ENCODE measurements at regions not wholly inside any gene's neighbourhood (a gene's known extent, or its start where the extent isn't known, plus 50 kb on each side); places are given as distances from the start of the nearest gene placed in this dataset.

GRCh38 chr5:118279540-118280294 is 708.6 kb downstream of the DTWD2 start:
- no peak for DNase-seq
- ChIA-PET CTCF (interaction anchor here (0.6 kb wide), 1 partner anchor 261 kb away, joined by 3 read pairs; no protein-coding TSS in a partner anchor), POLR2A (no interaction called here)
- Mint-ChIP-seq H3K4me3 (no peak overlapping the region), H3K27me3 (no peaks in the 10 kb centered on the region), H3K9me3 (no peaks in the 10 kb centered on the region), H3K36me3 (ENCODE audit: low read depth) (no peaks in the 10 kb centered on the region), H3K27ac (no peak overlapping the region), H3K4me1 (ENCODE audit: low read depth) (no peaks in the 10 kb centered on the region)
- TF ChIP-seq, protein P1, sequence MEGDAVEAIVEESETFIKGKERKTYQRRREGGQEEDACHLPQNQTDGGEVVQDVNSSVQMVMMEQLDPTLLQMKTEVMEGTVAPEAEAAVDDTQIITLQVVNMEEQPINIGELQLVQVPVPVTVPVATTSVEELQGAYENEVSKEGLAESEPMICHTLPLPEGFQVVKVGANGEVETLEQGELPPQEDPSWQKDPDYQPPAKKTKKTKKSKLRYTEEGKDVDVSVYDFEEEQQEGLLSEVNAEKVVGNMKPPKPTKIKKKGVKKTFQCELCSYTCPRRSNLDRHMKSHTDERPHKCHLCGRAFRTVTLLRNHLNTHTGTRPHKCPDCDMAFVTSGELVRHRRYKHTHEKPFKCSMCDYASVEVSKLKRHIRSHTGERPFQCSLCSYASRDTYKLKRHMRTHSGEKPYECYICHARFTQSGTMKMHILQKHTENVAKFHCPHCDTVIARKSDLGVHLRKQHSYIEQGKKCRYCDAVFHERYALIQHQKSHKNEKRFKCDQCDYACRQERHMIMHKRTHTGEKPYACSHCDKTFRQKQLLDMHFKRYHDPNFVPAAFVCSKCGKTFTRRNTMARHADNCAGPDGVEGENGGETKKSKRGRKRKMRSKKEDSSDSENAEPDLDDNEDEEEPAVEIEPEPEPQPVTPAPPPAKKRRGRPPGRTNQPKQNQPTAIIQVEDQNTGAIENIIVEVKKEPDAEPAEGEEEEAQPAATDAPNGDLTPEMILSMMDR (IDR thresholded peaks at IDR 0.05), result no peak
- intact Hi-C loops (cut with micrococcal nuclease), result no loop called here
- no peak for ATAC-seq

GRCh38 chr5:118270526-118270925 is 717.8 kb downstream of the DTWD2 start:
- peaks cover 6% of the 10 kb centered on the region for H3K9me3 Mint-ChIP-seq
- TF ChIP-seq, protein P1 (IDR thresholded peaks at IDR 0.05), result no peak
- CTCF ChIA-PET, result no interaction called here
- intact Hi-C loops (cut with micrococcal nuclease), result no loop called here
- no peak overlapping the region for H3K27ac Mint-ChIP-seq
- DNase-seq (no peak), ATAC-seq (no peak)
- no peak overlapping the region for H3K4me3 Mint-ChIP-seq
- H3K36me3 Mint-ChIP-seq (ENCODE audit: low read depth), result no peaks in the 10 kb centered on the region
- H3K27me3 Mint-ChIP-seq, result no peaks in the 10 kb centered on the region
- H3K4me1 Mint-ChIP-seq (ENCODE audit: low read depth), result no peaks in the 10 kb centered on the region
- POLR2A ChIA-PET, result no interaction called here

GRCh38 chr5:118258223-118258622 is 730.1 kb downstream of the DTWD2 start:
- TF ChIP-seq, protein P1 (IDR thresholded peaks at IDR 0.05), result no peak
- no peaks in the 10 kb centered on the region for H3K9me3 Mint-ChIP-seq
- no peaks in the 10 kb centered on the region for H3K36me3 Mint-ChIP-seq (ENCODE audit: low read depth)
- ChIA-PET POLR2A (no interaction called here), CTCF (no interaction called here)
- H3K4me1 Mint-ChIP-seq (ENCODE audit: low read depth), result no peaks in the 10 kb centered on the region
- DNase-seq, result no peak
- no peak for ATAC-seq
- no peak overlapping the region for H3K27ac Mint-ChIP-seq
- intact Hi-C loops (cut with micrococcal nuclease), result no loop called here
- H3K27me3 Mint-ChIP-seq, result no peaks in the 10 kb centered on the region
- no peak overlapping the region for H3K4me3 Mint-ChIP-seq

DNA sequence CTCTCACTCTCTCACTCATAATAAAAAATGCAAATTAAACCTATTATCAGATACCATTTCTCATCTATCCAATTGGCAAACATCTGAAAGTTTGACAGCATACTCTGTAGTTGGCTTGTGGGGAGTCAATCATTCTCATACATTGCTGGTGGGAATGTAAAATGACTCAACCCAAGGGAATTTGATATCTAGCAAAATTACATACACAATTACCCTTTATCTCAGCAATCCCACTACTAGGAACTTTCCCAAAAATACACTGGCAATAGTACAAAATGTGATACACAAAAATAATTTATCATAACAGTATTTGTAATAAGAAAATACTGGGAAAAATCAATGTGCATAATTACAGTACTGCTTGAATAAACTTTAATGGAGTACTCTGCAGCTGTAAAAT is 731.3 kb downstream of the DTWD2 start:
- intact Hi-C loops (cut with micrococcal nuclease), result no loop called here
- H3K36me3 Mint-ChIP-seq (ENCODE audit: low read depth), result no peaks in the 10 kb centered on the region
- DNase-seq, result no peak
- H3K27ac Mint-ChIP-seq, result no peak overlapping the region
- H3K9me3 Mint-ChIP-seq, result peaks cover 3% of the 10 kb centered on the region
- ChIA-PET POLR2A (no interaction called here), CTCF (no interaction called here)
- no peak overlapping the region for H3K4me3 Mint-ChIP-seq
- no peak for ATAC-seq
- TF ChIP-seq, protein P1 (IDR thresholded peaks at IDR 0.05), result no peak
- no peaks in the 10 kb centered on the region for H3K4me1 Mint-ChIP-seq (ENCODE audit: low read depth)
- H3K27me3 Mint-ChIP-seq, result no peaks in the 10 kb centered on the region

- TF ChIP-seq, protein P1 (IDR thresholded peaks at IDR 0.05), result no peak
- H3K27ac Mint-ChIP-seq, result no peak overlapping the region
- DNase-seq, result no peak
- ATAC-seq, result no peak
- no peak overlapping the region for H3K4me3 Mint-ChIP-seq
- H3K4me1 Mint-ChIP-seq (ENCODE audit: low read depth), result no peaks in the 10 kb centered on the region
- CTCF ChIA-PET, result no interaction called here
- intact Hi-C loops (cut with micrococcal nuclease), result no loop called here
- H3K9me3 Mint-ChIP-seq, result peaks cover 21% of the 10 kb centered on the region
- H3K36me3 Mint-ChIP-seq (ENCODE audit: low read depth), result no peaks in the 10 kb centered on the region
- POLR2A ChIA-PET, result no interaction called here
- H3K27me3 Mint-ChIP-seq, result no peaks in the 10 kb centered on the region
These were observed 734.9 kb downstream of the DTWD2 start for GRCh38 chr5:118253225-118254061.
